ENCODE measurements at regions not wholly inside any gene's neighbourhood (a gene's known extent, or its start where the extent isn't known, plus 50 kb on each side); places are given as distances from the start of the nearest gene placed in this dataset.

DNA sequence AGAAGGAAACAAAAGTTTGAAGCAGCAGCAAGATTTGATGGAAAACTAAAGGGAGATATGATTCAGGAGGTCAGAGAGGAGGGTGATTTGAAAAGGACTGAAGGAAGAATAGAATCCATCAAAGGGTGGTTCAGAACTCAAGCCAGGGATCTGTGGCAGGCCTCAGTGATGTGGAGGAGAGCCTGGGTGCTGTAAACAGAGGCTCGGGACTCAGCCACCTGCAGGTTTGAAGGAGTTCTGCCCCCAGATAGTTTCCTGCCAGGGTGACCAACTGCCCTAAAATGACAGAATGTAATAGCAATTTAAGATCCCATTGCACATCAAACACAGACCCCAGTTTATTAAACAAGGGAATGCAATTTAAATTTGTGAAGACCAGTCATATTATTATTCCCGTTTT, 204.0 kb upstream of the FAT1 start:
- no peak for DNase-seq (ENCODE audit: low read depth in 4 of 4, low spot score in 3 of 4)

DNA sequence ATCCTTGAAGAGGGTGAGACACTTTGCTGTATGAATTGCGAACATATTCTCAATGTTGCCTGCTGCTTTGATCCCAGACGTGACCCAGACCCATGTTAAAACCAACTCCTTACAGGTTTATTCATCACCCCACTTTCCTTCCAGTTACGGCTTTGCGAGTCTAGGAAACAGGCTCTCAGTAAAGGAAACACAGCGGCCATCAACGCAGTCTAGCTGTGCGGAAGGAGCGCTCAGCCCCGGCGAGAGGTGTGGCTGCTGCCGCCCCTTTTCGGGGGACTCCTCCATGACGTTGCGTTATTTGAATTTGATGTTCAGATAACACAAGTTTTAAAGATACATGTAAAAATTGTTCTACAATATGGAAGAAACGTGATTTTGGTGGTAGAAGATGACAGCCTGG, 206.4 kb upstream of the FAT1 start:
- DNase-seq (ENCODE audit: low read depth in 4 of 4, low spot score in 3 of 4), result no peak

DNA sequence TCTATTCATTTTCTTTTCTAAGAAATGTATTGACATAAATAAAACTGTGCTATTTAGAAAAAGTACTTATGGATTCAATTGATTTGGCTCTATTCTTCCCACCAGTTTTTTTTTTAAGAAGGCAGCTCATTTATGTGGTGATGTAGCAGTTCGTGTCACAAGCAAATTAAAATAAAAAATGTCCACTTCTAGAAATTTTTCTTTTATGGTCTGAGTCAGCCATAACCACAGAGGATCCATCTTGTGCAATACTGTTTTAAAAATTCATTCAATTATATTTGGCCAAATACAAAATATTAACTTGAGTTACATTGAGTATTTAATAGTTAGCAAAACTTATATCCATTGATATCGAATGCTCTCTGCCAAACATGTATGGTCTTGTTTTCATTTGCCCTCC, 207.9 kb upstream of the FAT1 start:
- no peak for DNase-seq (ENCODE audit: low read depth in 4 of 4, low spot score in 3 of 4)

DNA sequence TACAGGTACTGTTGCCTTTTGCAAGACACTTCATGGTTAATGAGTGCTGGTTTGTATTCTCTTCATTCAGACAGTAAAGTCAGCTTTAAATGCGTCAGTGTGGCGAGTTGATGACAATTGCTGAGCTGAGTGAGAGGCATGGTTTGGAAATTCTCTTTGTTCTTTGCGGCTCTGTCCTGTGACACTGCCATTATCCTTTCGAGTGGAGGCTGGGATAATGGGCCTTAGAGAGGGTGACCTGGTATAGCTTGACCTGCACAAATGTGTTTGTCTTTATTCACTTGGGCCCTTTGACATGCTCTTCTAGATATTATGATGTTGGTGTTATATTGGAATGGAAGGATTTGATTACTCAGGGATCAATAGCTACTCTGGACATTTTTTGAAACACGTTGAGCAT, 208.5 kb upstream of the FAT1 start:
- no peak for DNase-seq (ENCODE audit: low read depth in 4 of 4, low spot score in 3 of 4)

GRCh38 chr4:186932631-186933187, 209.1 kb upstream of the FAT1 start:
- DNase-seq (ENCODE audit: low read depth in 4 of 4, low spot score in 3 of 4), result peak in 1 of 4 donors; percentile 66

- no peak for DNase-seq (ENCODE audit: low read depth in 4 of 4, low spot score in 3 of 4)
Observed at GRCh38 chr4:186934244-186934643, 210.6 kb upstream of the FAT1 start.

DNA sequence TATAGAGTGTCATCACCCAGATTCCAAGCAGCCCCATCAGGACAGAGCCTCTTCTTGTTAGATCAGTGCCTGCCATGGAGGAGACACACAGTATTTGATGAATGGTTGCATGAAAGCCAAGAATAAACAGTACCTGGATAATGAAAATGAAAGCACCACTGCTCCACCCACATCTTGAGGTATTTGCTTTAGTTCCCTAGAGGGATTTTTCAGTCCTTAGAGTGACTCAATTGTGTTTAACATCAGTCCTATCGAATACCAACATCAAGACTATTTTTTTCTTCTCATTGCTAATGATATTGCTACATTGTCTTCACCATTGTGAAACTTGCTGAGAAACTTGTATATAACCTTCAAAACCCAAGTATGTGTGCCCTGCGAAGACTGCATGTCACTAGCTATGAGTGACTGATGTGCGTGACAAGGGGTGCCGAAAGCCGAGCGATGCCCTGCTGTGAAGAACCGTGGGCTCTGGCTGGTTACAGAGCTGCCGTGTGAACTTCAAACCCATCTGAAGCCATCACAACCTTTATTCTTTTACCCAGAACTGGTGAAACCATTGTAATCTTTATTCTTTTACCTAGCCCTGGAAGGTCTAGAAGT, 211.3 kb upstream of the FAT1 start:
- no peak for DNase-seq (ENCODE audit: low read depth in 4 of 4, low spot score in 3 of 4)

- no peak for DNase-seq (ENCODE audit: low read depth in 4 of 4, low spot score in 3 of 4)
Observed at GRCh38 chr4:186935901-186936300, 212.2 kb upstream of the FAT1 start.

DNA sequence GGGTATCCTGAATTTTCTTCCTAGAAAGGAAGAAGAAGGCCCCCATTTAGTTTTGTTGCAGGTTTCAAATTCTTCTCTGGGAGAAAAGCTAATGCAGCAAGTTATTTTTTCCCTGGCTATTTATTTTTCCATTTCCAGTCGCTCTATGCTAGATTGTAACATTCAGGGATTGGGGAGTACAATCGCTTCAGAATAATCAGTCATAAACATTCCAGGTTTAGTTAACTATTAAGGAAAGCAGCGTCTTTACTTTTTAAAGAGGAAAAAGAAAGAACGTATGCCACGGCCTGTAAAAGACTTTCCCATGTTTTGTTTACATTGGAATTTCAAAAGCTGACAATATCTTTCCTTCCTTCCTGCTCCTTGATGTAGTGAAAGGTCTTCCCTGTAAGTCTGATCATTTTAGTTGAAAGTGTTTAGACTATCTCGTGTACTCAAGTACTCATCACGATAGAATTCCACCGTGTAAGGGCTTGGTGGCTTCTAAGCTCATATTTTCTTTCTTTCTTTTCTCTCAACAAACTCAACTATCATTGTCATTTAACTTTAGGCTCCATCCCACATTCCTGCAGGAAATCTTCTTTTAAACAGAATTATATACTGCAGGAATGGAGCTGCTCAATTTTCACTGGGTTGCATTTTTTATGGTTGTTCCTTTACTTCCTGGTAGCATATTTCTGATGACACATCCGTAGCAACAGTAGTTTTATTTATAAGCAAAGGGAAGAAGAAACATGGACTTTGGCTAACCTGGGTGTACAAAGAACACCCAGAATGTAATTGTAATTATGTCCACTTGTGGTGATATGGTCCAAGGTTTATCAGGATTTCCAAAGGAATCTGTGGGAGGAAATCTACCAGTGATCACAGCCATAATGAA, 213.1 kb upstream of the FAT1 start:
- no peak for DNase-seq (ENCODE audit: low read depth in 4 of 4, low spot score in 3 of 4)

GRCh38 chr4:186939226-186939625, 215.6 kb upstream of the FAT1 start:
- DNase-seq (ENCODE audit: low read depth in 4 of 4, low spot score in 3 of 4), result no peak

DNA sequence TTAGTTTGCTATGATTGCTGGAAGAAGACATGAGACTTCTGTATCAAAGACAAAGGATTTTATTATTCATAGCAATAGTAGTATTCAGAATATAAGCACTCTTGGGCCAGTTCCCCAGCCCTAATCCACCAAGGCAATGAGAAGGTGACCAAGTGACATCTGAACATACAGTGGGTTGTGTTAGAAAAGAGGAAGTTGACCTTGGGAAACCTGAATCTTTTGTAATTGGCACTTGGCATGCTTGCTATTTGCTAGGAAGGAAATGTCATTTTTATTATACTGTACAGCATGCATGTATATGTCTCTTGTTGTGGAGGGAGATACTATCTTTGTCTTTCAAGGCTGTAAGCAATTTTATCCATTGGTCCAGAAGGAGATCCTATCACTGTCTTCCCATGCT, 216.1 kb upstream of the FAT1 start:
- DNase-seq (ENCODE audit: low read depth in 4 of 4, low spot score in 3 of 4), result no peak

DNA sequence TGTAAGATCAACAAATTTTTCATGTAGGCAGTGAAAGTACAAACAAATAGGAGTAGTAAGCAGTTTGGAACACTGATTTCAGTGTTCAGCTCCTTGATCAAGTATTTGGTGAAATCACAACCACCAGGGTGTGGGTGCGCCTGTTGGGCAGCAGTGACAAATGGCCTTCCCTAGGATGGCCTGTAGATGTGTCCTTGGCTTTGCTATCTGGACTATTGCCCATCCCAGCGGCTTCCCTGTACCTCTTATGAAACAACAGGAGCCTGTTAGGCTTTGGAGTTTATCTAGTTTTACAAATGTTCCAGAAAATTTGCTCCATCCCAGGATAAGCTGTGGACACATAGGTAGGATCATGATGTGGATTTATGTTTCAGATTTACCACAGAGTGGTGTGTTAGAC, 216.8 kb upstream of the FAT1 start:
- no peak for DNase-seq (ENCODE audit: low read depth in 4 of 4, low spot score in 3 of 4)

- DNase-seq (ENCODE audit: low read depth in 4 of 4, low spot score in 3 of 4), result no peak
Observed at GRCh38 chr4:186942758-186943377, 219.2 kb upstream of the FAT1 start.

- no peak for DNase-seq (ENCODE audit: low read depth in 4 of 4, low spot score in 3 of 4)
Observed at GRCh38 chr4:186943411-186943810, 219.8 kb upstream of the FAT1 start.

DNA sequence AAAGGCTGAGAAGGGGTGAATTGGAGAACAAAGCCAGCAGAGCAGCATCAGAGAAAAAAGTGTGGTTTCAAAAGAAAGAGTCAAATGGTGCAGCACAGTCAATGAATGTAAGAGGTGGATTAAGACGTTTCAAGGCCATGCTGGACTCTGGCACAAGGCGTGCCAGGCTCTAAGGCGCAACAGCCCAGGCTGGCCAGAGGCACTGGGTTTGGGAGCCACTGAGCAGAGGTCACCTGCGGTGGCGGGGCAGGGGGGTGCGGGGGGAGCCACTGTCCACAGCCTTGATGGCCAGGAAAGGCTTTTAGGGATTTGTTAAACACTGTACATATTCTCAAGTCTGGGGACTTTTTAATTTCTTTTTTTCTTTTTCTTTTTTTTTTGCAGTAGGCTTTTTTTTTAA, 222.5 kb upstream of the FAT1 start:
- DNase-seq (ENCODE audit: low read depth in 4 of 4, low spot score in 3 of 4), result no peak

- no peak for DNase-seq (ENCODE audit: low read depth in 4 of 4, low spot score in 3 of 4)
Observed at GRCh38 chr4:186946682-186947294, 223.1 kb upstream of the FAT1 start.

DNA sequence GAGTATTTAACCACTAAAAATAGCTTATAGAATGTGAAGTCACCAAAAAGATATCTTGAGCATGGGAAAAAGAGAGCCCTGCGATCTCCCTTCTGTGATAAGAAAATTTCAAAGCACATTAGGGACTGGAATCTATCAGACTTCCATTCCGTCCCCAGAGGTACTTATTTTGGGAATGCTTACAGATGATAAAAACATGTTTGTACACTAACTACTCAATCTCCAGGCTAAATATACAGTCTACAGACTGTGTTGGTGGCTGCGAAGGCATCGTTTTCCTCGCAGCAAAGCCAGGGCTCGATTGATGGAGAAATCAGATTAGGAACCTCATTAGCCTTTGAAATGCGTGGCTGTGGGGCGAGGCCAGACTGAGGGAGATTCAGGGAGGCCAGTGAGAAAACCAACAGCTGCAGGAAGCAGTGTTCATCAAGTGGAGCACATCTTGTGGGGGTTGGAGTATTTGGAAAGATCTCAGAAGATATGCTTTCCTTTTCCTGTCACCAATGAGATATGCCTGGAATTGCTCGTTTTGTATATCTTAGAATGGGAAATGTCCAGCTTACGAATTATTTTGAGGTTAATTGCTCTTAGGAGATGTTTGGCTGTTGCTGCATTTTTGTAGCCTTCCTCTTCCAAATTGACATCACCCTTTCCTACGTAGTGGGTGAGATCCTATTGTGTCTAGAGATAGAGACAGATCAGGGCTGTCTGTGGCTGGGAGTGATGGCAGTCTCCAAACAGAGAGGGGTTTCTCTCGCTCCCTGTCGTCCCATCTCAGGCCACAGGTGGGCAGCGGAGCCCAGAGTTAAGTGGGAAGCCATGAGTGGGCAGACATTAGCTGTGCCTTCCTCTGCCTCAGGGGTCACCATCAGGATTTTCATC, 224.9 kb upstream of the FAT1 start:
- no peak for DNase-seq (ENCODE audit: low read depth in 4 of 4, low spot score in 3 of 4)

DNA sequence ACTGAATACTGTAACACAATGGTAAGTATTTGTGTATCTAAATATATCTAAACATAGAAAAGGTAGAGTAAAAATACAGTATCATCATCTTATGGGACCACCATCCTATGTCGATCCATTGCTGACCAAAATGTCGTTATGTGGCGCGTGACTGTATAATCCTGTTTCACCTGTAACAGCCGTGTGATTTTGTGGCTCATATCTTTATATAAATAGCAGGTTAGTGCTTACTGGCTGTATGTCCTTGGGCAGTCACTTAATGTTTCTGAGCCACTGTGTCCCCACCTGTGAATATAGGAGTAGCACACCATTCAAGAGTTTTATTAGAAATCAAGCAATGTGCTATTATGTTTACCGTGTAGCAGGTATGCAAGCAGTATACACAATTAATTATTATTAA, 226.2 kb upstream of the FAT1 start:
- DNase-seq (ENCODE audit: low read depth in 4 of 4, low spot score in 3 of 4), result no peak

DNA sequence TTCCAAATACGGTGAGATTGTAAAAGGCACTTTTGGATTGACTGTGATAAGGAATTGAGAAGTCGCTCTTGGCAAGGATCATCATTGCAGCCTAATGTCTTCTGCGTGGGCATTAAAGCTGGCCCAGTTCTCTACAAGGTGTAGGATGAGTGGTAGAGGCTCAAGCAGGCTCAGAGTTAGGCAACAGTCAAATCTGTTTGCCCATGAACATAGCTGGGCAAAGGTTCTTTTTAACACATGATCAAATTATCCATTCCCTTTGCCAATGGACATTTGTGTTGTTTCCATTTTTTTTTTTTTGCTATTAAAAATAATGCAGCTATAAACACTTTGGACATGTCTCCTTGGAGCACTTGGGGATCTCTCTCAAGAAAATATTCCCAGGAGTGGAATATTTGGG, 229.1 kb upstream of the FAT1 start:
- DNase-seq (ENCODE audit: low read depth in 4 of 4, low spot score in 3 of 4), result no peak

GRCh38 chr4:186953599-186954260, 230.1 kb upstream of the FAT1 start:
- no peak for DNase-seq (ENCODE audit: low read depth in 4 of 4, low spot score in 3 of 4)
